ENCODE measurements at regions not wholly inside any gene's neighbourhood (a gene's known extent, or its start where the extent isn't known, plus 50 kb on each side); places are given as distances from the start of the nearest gene placed in this dataset.

DNA sequence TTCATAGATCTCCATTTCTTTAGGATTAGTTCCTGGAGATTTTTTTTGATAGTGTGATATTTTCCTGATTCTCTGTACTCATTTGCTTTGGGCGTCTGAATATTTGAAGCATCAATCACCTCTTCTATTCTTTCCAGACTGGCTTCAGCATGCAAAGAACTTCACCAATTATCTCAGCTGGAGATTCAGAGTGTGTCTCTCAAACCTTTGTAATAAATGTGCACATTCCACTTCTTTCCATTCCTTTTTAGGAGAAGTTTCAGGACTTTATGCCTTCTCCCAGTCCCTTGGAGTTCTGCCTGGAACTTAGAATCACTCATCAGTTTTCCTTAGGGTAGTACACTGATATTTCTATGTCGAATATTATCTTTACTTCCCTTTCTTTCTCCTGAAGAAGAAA, 334.8 kb downstream of the TEX13C start:
- no peak overlapping the region for H3K27ac ChIP-seq
- H3K27me3 ChIP-seq (ENCODE audit: insufficient read depth, low read depth) = no peaks in the 10 kb centered on the region
- H2AFZ ChIP-seq (ENCODE audit: low read depth) = no peak overlapping the region
- no peaks in the 10 kb centered on the region for H4K20me1 ChIP-seq (ENCODE audit: insufficient read depth)
- no peaks in the 10 kb centered on the region for H3K4me1 ChIP-seq (ENCODE audit: low read depth, poor library complexity, severe bottlenecking)
- H3K4me2 ChIP-seq = no peak overlapping the region
- TF ChIP-seq, protein P1, sequence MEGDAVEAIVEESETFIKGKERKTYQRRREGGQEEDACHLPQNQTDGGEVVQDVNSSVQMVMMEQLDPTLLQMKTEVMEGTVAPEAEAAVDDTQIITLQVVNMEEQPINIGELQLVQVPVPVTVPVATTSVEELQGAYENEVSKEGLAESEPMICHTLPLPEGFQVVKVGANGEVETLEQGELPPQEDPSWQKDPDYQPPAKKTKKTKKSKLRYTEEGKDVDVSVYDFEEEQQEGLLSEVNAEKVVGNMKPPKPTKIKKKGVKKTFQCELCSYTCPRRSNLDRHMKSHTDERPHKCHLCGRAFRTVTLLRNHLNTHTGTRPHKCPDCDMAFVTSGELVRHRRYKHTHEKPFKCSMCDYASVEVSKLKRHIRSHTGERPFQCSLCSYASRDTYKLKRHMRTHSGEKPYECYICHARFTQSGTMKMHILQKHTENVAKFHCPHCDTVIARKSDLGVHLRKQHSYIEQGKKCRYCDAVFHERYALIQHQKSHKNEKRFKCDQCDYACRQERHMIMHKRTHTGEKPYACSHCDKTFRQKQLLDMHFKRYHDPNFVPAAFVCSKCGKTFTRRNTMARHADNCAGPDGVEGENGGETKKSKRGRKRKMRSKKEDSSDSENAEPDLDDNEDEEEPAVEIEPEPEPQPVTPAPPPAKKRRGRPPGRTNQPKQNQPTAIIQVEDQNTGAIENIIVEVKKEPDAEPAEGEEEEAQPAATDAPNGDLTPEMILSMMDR (conservative IDR thresholded peaks at IDR 0.05; ENCODE audit: low read depth, low read length) = no peak
- no peaks in the 10 kb centered on the region for H3K79me2 ChIP-seq (ENCODE audit: insufficient read depth, low read depth)
- H3K36me3 ChIP-seq (ENCODE audit: insufficient read depth) = no peaks in the 10 kb centered on the region
- H3K9ac ChIP-seq = no peak overlapping the region
- H3K4me3 ChIP-seq (IDR thresholded peaks at IDR 0.05; ENCODE audit: insufficient read depth, low read depth, low read length) = no peak overlapping the region

- Histone ChIP-seq H3K4me3 (IDR thresholded peaks at IDR 0.05; ENCODE audit: insufficient read depth, low read depth, low read length) (no peak overlapping the region), H3K36me3 (ENCODE audit: insufficient read depth) (no peaks in the 10 kb centered on the region), H3K79me2 (ENCODE audit: insufficient read depth, low read depth) (no peaks in the 10 kb centered on the region), H4K20me1 (ENCODE audit: insufficient read depth) (no peaks in the 10 kb centered on the region), H3K4me1 (ENCODE audit: low read depth, poor library complexity, severe bottlenecking) (no peaks in the 10 kb centered on the region), H3K27me3 (ENCODE audit: insufficient read depth, low read depth) (no peaks in the 10 kb centered on the region), H2AFZ (ENCODE audit: low read depth) (no peak overlapping the region), H3K27ac (no peak overlapping the region), H3K4me2 (no peak overlapping the region), H3K9ac (no peak overlapping the region)
- TF ChIP-seq, protein P1 (conservative IDR thresholded peaks at IDR 0.05; ENCODE audit: low read depth, low read length) = no peak
Observed at GRCh38 chrX:125673758-125674157, 354.1 kb downstream of the TEX13C start.

DNA sequence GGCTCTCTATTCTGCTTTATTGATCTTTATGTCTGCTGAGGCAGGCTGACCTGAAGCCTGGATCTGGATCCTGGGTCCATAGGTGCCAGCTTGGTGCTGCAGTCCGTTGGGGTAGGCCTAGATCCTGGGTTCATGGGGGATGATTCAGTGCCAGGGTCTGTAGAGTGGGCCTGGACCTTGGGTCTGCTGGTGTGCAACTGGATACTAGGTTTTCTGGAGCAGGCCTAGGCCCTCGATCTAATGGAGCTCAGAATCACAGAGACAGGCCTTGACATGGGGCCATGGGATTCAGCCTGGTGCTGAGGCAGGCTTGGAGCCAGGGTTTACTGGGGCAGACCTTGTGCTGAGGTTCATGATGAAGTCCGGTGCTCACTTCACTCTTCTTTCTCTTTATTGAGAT, 358.6 kb downstream of the TEX13C start:
- Histone ChIP-seq H3K79me2 (ENCODE audit: insufficient read depth, low read depth) (no peaks in the 10 kb centered on the region), H3K27me3 (ENCODE audit: insufficient read depth, low read depth) (no peaks in the 10 kb centered on the region), H3K4me3 (IDR thresholded peaks at IDR 0.05; ENCODE audit: insufficient read depth, low read depth, low read length) (no peak overlapping the region), H3K9ac (no peak overlapping the region), H4K20me1 (ENCODE audit: insufficient read depth) (no peaks in the 10 kb centered on the region), H3K36me3 (ENCODE audit: insufficient read depth) (no peaks in the 10 kb centered on the region), H2AFZ (ENCODE audit: low read depth) (no peak overlapping the region), H3K4me1 (ENCODE audit: low read depth, poor library complexity, severe bottlenecking) (no peaks in the 10 kb centered on the region), H3K4me2 (no peak overlapping the region), H3K27ac (no peak overlapping the region)
- TF ChIP-seq, protein P1 (conservative IDR thresholded peaks at IDR 0.05; ENCODE audit: low read depth, low read length) = no peak

- Histone ChIP-seq H3K4me3 (IDR thresholded peaks at IDR 0.05; ENCODE audit: insufficient read depth, low read depth, low read length) (no peak overlapping the region), H3K27ac (no peak overlapping the region), H3K36me3 (ENCODE audit: insufficient read depth) (no peaks in the 10 kb centered on the region), H2AFZ (ENCODE audit: low read depth) (no peak overlapping the region), H4K20me1 (ENCODE audit: insufficient read depth) (no peaks in the 10 kb centered on the region), H3K27me3 (ENCODE audit: insufficient read depth, low read depth) (no peaks in the 10 kb centered on the region), H3K4me1 (ENCODE audit: low read depth, poor library complexity, severe bottlenecking) (no peaks in the 10 kb centered on the region), H3K4me2 (no peak overlapping the region), H3K79me2 (ENCODE audit: insufficient read depth, low read depth) (no peaks in the 10 kb centered on the region), H3K9ac (no peak overlapping the region)
- TF ChIP-seq, protein P1 (conservative IDR thresholded peaks at IDR 0.05; ENCODE audit: low read depth, low read length) = no peak
Observed at GRCh38 chrX:125680366-125680765, 360.7 kb downstream of the TEX13C start.
